Hematopoietic multipotent progenitor cell treated with erythropoietin and hydrocortisone succinate and interleukin-3 and kit ligand, for 4 days (in vitro differentiated cells): ENCODE measurements at regions not wholly inside any gene's neighbourhood (a gene's known extent, or its start where the extent isn't known, plus 50 kb on each side); places are given as distances from the start of the nearest gene placed in this dataset.
"Not testable (repeated sequence)": the region's sequence is repeated elsewhere in the genome, so short reads cannot be mapped to it uniquely, and the experiment has no call there.

Experiments used
- DNase-seq: peaks from one replicate; pipeline ENCODE4 v3.0.0-alpha.2; 2015

GRCh38 chr6:27668442-27669294 is 195.8 kb upstream of the ZNF184 start:
- peak; percentile 88 for DNase-seq

- peak; percentile 55 for DNase-seq
Observed at GRCh38 chr6:27667657-27668441, 194.9 kb upstream of the ZNF184 start.

GRCh38 chr6:27667016-27667656 is 194.2 kb upstream of the ZNF184 start:
- no peak for DNase-seq

- DNase-seq = no peak
Observed at GRCh38 chr6:27662769-27663168, 189.9 kb upstream of the ZNF184 start.

GRCh38 chr6:27662212-27662611 is 189.3 kb upstream of the ZNF184 start:
- not testable (repeated sequence) for DNase-seq

- not testable (repeated sequence) for DNase-seq
Observed at GRCh38 chr6:27653143-27653825, 180.4 kb upstream of the ZNF184 start.

GRCh38 chr6:27651371-27651732 is 178.4 kb upstream of the ZNF184 start:
- no peak for DNase-seq

GRCh38 chr6:27650620-27651370 is 177.9 kb upstream of the ZNF184 start:
- peak; percentile 89 for DNase-seq

GRCh38 chr6:27644528-27644927 is 171.6 kb upstream of the ZNF184 start:
- DNase-seq = no peak

GRCh38 chr6:27642744-27643456 is 170.0 kb upstream of the ZNF184 start:
- DNase-seq = no peak

GRCh38 chr6:27635886-27636285 is 163.0 kb upstream of the ZNF184 start:
- DNase-seq = not testable (repeated sequence)

GRCh38 chr6:27633221-27633688 is 160.3 kb upstream of the ZNF184 start:
- peak; percentile 56 for DNase-seq

- DNase-seq = no peak
Observed at GRCh38 chr6:27631609-27631916, 158.7 kb upstream of the ZNF184 start.

GRCh38 chr6:27630727-27631608 is 158.1 kb upstream of the ZNF184 start:
- peak; percentile 74 for DNase-seq

GRCh38 chr6:27624694-27625262 is 151.9 kb upstream of the ZNF184 start:
- DNase-seq = no peak

GRCh38 chr6:27623103-27623502 is 150.2 kb upstream of the ZNF184 start:
- DNase-seq = no peak

GRCh38 chr6:27619436-27619835 is 146.5 kb upstream of the ZNF184 start:
- no peak for DNase-seq

- no peak for DNase-seq
Observed at GRCh38 chr6:27617700-27618689, 145.1 kb upstream of the ZNF184 start.
